NCI-H460 (cell line): ENCODE measurements at regions not wholly inside any gene's neighbourhood (a gene's known extent, or its start where the extent isn't known, plus 50 kb on each side); places are given as distances from the start of the nearest gene placed in this dataset.
A peak's percentile ranks its signal among the peaks of the same experiment; 100 is the strongest.

Experiments
- DNase-seq: peaks from one replicate; pipeline ENCODE4 v3.0.0-alpha.2; 2016; ENCODE audit warnings: low read depth; ENCODE audit errors: extremely low read depth
- small RNA-seq, 2 experiments: library from RNA; depleted of rRNA; stranded (forward); fragments of <200 nt; gene quantifications; one replicate each; pipeline ENCODE3, GENCODE V24; 2014

DNA sequence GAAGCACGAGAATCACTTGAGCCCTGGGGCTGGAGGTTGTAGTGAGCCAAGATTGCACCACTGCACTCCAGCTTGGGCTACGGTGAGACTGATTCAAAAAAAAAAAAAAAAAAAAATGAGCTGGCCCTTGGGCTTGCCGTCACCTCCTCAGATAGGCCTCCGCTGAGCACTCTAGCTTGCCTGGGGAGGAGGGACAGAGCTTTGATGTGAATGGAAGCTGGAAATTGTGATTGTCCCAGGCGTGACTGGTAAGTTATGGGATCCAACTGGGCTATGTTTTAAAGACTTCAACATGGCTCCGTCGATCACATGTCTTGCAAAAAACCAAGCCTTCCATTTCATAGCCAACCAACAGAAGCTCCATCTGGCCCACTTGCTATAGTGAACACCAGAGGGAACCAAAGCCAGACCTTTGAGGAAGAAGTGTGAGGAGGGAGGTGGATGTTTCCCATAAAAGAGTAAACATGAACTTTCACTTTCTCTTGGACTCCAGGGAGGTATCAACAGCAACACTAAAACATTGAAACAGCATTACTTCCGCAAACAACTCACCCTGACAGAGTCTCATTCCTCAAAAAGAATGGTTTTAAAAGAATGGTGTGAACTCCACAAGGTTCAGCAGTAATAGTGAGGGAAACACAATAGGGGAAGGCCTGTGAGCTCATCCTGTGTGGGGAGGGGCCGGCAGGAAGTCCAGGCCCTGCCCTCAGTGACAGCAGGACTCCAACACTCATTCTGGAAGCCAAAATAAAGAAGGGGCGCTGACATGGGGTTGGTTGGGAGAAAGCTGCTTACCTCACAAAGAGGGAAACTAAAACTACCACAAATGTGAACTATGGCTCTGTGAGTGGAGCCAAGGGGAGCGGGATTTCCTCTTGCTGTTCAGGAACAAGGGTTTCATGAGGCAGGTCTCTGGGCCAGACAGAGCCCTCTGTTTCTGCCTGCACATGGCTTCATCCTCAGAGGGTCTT is 59.2 kb upstream of the IL12A start:
- DNase-seq = peak; percentile 6

- DNase-seq = no peak
Measured at GRCh38 chr3:159934216-159934615, 54.4 kb upstream of the IL12A start.

DNA sequence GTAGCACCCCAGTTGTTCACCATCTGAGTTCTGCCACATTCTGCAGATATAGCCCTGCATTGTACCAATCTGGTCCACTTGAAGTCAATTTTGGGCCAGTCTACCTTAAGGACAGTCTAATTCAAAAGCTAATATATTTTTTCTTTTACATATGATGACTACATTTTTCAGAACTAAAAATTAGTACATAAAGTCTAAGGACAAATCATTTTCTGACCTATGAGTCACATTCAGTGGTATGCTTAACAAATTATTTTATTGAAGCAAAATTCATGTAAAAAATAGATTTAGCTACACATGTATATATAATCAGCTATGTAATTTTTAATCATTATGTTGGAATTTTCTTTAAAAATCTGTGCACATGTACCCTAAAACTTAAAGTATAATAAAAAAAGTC is 52.1 kb upstream of the IL12A start:
- no peak for DNase-seq

GRCh38 chr3:159937561-159938166 is 51.0 kb upstream of the IL12A start:
- DNase-seq = no peak

DNA sequence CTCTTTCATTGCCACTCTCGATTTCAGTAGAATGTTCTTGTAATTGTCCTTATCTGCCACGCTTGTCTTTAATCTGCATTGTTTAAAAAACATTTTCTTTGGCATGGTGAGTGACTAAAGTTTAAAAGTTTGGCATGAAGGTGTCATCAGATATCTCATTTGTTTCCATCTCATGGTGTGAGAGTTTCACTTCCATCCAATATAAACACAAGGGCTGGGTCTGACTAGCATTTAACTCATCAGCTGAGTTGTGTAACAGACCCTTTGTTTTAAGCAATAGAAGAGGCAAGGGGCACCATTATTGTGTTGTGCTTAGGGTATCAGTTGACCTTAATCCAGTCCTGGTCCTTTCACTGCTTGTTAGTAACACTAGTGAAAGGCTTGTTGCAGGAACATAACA is 49.9 kb upstream of the IL12A start:
- no peak for DNase-seq

Small RNA genes in the stretch of these regions (small RNA-seq; reads per million reads assigned to genes)
- gene MIR3919 = 0 reads per million in 2 experiments
- 0 reads per million in 2 experiments for gene RNU2-31P
